GM10248 (cell line): ENCODE measurements at regions not wholly inside any gene's neighbourhood (a gene's known extent, or its start where the extent isn't known, plus 50 kb on each side); places are given as distances from the start of the nearest gene placed in this dataset.

Experiments used
- CTCF ChIA-PET: fragments of 300-600 bp; sonication (Branson Sonifier 250); formaldehyde crosslinking; extraction: SDS; loops from one replicate; lab custom pipeline; 2021; ENCODE audit warnings: antibody characterized with exemption; lab: Yijun Ruan, JAX
- POLR2A ChIA-PET: fragments of 350-650 bp; sonication (Branson Sonifier 250); formaldehyde crosslinking; extraction: SDS; loops from one replicate; lab custom pipeline; 2020; ENCODE audit warnings: antibody characterized with exemption; lab: Yijun Ruan, JAX
- DNase-seq: peaks from one replicate; pipeline ENCODE4 v3.0.0; 2012; ENCODE audit errors: extremely low spot score
- CTCF ChIP-seq: IDR thresholded peaks from 2 replicates; pipeline ENCODE4 v1.5.1; 2012; ENCODE audit warnings: mild to moderate bottlenecking, low read depth; ENCODE audit errors: extremely low read depth, missing control alignments, control extremely low read depth

GRCh38 chr21:16040601-16041000 lies 310.8 kb downstream of the USP25 start:
- CTCF ChIA-PET: interaction anchor here (0.9 to 1.2 kb wide), 2 partner anchors 13 to 41 kb away, joined by 3 read pairs; no protein-coding TSS in a partner anchor

GRCh38 chr21:16044676-16045075 lies 314.9 kb downstream of the USP25 start:
- ChIA-PET POLR2A (no interaction called here), CTCF (no interaction called here)
- no peak for TF ChIP-seq CTCF
- DNase-seq: no peak

More at GRCh38 chr21:16040601-16041000, 310.8 kb downstream of the USP25 start:
- TF ChIP-seq CTCF: no peak
- no peak for DNase-seq
- POLR2A ChIA-PET: no interaction called here

- ChIA-PET CTCF (no interaction called here), POLR2A (no interaction called here)
- no peak for TF ChIP-seq CTCF
- no peak for DNase-seq
These were observed 317.0 kb downstream of the USP25 start for GRCh38 chr21:16046656-16047330.

GRCh38 chr21:16047904-16048303 lies 318.1 kb downstream of the USP25 start:
- ChIA-PET CTCF (no interaction called here), POLR2A (no interaction called here)
- no peak for TF ChIP-seq CTCF

GRCh38 chr21:16055014-16055413 lies 325.2 kb downstream of the USP25 start:
- CTCF ChIA-PET: no interaction called here
- DNase-seq: no peak
- no peak for TF ChIP-seq CTCF
- POLR2A ChIA-PET: no interaction called here

More at GRCh38 chr21:16047904-16048303, 318.1 kb downstream of the USP25 start:
- no peak for DNase-seq

- ChIA-PET CTCF (no interaction called here), POLR2A (no interaction called here)
- no peak for TF ChIP-seq CTCF
- DNase-seq: no peak
These were observed 329.1 kb downstream of the USP25 start for GRCh38 chr21:16058896-16059295.
